ENCODE measurements at regions not wholly inside any gene's neighbourhood (a gene's known extent, or its start where the extent isn't known, plus 50 kb on each side); places are given as distances from the start of the nearest gene placed in this dataset.

- DNase-seq (ENCODE audit: low read depth), result no peak
Observed at GRCh38 chr18:4854671-4855070, 342.4 kb downstream of the AKAIN1 start.

GRCh38 chr18:4851301-4851976 is 345.6 kb downstream of the AKAIN1 start:
- no peak for DNase-seq (ENCODE audit: low read depth)

DNA sequence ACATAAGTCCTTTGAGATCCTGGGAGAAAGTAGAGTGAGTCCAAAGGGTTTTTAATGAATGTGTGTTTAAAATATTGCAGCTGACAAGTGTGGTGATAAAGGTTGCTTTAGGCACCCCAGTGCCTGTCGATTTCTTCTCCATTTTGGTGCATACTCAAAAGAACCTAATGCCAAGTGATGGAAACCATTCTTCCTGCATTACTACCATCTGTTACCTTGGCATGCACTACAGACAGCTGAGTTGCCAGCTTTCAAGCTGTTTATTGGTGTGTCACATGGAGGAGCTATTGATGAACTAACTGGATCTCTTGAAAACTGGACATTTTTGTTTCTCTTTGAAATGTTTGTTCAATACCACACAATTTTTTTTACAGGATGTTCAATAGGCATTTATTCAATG is 350.0 kb downstream of the AKAIN1 start:
- DNase-seq (ENCODE audit: low read depth), result no peak

GRCh38 chr18:4844320-4844719 is 352.7 kb downstream of the AKAIN1 start:
- DNase-seq (ENCODE audit: low read depth), result no peak

GRCh38 chr18:4843771-4844170 is 353.3 kb downstream of the AKAIN1 start:
- no peak for DNase-seq (ENCODE audit: low read depth)

- DNase-seq (ENCODE audit: low read depth), result no peak
Observed at GRCh38 chr18:4842751-4843150, 354.3 kb downstream of the AKAIN1 start.

DNA sequence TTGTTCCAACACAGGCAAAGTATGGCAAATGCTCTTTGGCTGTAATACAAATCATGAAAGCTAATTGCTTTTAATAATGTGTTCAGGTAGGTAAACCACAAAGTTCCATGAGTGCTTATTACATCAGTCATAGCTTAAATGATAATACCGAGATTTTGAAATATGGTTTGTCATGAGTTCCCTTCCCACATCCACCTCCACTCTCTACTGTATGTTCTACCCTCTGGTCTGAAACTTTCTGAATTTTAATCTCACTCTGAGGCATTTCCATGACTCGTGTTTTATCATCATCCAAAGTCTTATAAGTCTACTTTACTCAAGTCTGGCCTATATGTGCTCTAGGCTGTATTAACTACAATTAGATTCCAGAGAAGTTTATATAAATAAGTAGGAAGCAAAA is 354.8 kb downstream of the AKAIN1 start:
- DNase-seq (ENCODE audit: low read depth), result no peak

DNA sequence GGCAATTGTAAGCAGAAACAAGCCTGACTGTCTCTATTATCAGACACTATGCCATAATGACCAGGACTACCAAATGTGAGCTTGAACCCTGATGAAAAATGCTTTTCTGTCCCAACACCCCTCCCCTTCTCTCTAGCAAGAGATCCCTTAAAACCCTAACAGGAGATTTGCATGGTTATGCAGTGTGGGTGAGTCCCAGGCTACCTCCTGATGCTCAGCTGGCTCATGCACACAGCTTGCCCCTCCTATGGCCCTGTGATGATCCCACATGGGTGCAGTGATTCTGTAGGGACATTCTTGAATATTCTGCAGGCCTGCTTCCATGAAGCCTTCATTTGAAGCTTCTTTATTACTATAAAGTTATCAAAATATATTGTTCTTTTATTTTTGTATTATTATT is 357.4 kb downstream of the AKAIN1 start:
- no peak for DNase-seq (ENCODE audit: low read depth)

GRCh38 chr18:4836141-4836540 is 360.9 kb downstream of the AKAIN1 start:
- DNase-seq (ENCODE audit: low read depth), result no peak

- DNase-seq (ENCODE audit: low read depth), result no peak
Observed at GRCh38 chr18:4831791-4832375, 365.2 kb downstream of the AKAIN1 start.

DNA sequence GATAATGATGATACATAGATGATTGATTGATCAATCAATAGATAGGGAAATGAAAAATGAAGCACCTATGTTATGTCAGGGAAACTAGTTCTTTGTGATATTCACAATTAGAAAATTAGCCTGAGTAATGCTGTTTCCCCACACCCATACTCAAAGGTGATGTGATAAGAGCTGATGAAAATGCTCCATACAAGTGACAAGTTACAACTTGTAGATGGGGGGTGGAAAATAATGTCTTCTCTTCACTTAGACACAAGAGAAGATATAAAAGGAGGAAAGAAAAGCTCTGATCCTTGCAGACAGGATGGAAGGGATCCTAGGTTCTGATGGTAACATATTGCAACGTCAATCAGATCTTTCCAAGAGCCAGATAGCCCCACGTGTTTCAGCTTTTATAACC is 365.9 kb downstream of the AKAIN1 start:
- DNase-seq (ENCODE audit: low read depth), result no peak

GRCh38 chr18:4823091-4823490 is 368.0 kb upstream of the DLGAP1 start:
- no peak for DNase-seq (ENCODE audit: low read depth)

DNA sequence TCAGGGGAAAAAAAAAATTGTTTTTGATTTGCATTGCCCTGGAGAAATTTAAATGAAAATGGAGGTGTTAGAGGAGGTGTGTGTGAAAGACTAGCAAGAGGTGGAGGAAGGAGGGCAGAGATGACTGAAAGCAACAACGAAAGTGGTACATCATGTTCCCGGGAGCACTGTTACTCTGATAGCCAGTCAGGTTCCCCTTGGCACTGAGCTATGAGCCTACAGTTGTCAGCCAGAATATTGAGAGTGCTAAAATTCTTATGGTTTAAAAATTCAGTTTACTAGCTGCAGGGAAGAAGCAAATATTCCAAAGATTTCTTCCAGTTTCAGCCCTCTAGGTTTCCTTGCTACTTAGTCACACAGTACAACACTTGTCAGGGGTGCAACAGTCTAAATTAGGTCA is 366.7 kb upstream of the DLGAP1 start:
- DNase-seq (ENCODE audit: low read depth), result no peak

DNA sequence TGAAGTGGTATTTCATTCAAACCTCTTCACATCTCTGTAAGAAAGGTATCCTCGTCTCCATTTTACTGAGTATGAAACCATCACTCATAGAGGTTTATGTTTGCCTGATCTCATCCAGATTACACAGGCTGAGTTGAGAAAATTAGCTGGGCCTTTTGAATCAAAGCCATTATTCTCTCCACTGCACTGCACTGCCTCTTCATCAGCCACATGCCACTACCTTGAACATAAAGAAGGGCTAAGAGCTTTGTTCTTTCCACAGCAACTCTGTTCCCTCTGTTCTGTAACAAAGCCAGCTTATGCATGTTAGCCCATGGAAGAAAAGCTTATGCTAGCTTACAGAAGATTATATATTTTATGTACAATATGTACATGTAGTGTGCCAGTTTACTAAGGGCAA is 362.6 kb upstream of the DLGAP1 start:
- DNase-seq (ENCODE audit: low read depth), result no peak

DNA sequence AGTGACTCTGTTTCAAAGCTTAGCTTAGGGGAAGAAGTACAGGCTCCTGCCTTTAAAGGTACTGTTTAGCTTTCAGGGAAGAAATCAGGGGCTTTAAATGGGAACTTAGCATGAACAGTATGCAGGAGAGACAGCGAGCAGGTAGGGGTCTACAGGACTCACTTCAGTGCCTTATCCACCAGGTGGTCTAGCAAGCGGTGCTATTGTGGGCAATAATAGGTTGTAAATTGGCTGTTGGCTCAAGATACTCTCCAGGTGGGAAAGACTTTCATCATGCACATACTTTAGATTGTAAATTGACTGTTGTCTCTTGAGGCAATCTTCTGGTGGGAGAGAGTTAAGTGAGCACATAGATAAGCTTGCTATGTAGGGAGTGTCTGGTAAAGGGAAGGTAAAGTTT is 358.6 kb upstream of the DLGAP1 start:
- DNase-seq (ENCODE audit: low read depth), result no peak

DNA sequence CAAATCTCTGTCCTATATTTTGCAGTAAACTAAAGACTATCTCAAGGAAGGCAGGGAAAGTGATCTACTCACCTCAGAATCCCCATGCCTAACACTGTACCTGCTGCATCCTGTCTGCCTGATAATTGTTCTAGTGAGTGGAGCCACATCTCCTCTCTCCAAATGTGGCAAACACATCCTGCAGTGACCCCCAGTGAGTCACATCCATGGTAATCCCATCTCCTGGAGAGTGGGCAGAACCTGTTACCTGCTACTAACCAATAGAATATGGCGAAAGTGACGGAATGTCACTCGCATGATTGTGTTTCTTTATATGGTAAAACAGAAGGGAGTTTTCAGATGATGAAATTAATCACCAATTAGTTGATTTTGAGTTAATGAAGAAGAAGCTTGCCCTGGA is 353.8 kb upstream of the DLGAP1 start:
- DNase-seq (ENCODE audit: low read depth), result no peak

GRCh38 chr18:4807604-4808293 is 352.6 kb upstream of the DLGAP1 start:
- no peak for DNase-seq (ENCODE audit: low read depth)

- DNase-seq (ENCODE audit: low read depth), result no peak
Observed at GRCh38 chr18:4806331-4806730, 351.2 kb upstream of the DLGAP1 start.

DNA sequence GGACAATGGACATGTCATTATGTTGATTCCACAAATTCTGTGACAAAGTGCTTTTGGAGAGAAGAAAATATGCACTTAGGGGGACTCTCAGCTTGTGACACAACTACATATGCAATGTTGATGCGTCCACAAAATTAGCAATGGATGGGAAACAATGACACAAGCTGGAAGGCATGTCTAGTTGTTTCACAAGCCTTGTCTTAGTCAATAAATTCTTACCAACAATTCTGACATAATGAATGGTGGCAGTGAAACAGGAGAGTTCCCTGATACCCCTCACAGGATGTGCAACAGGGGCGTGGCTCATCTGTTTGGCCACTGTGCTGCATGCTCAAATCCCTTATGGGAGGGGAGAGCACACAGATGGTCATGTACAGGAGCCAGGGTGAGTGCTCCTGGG is 347.2 kb upstream of the DLGAP1 start:
- no peak for DNase-seq (ENCODE audit: low read depth)

- DNase-seq (ENCODE audit: low read depth), result no peak
Observed at GRCh38 chr18:4801151-4801550, 346.0 kb upstream of the DLGAP1 start.

- no peak for DNase-seq (ENCODE audit: low read depth)
Observed at GRCh38 chr18:4797002-4797685, 342.0 kb upstream of the DLGAP1 start.

- no peak for DNase-seq (ENCODE audit: low read depth)
Observed at GRCh38 chr18:4789506-4789905, 334.4 kb upstream of the DLGAP1 start.

GRCh38 chr18:4781873-4782272 is 326.8 kb upstream of the DLGAP1 start:
- no peak for DNase-seq (ENCODE audit: low read depth)
